Keratinocyte (primary cell): ENCODE measurements at regions not wholly inside any gene's neighbourhood (a gene's known extent, or its start where the extent isn't known, plus 50 kb on each side); places are given as distances from the start of the nearest gene placed in this dataset.

Experiments used
- DNase-seq: peaks from one replicate; pipeline ENCODE4 v3.0.0-alpha.2; 2011; ENCODE audit warnings: low read depth, missing footprints, low spot score
- FAIRE-seq: peaks from 2 replicates; lab custom pipeline; 2011; peaks lifted over from hg19 to GRCh38; lab: Jason Lieb, UNC
- H2AFZ ChIP-seq: 2 replicates; pipeline ENCODE4 v1.6.0; 2012; ENCODE audit warnings: low read length, control low read depth, inconsistent platforms; ENCODE audit not compliant: control insufficient read depth
- H3K27ac ChIP-seq: 2 replicates; pipeline ENCODE4 v1.5.1; 2011; ENCODE audit warnings: low read length; ENCODE audit not compliant: control insufficient read depth, insufficient read depth
- H3K27me3 ChIP-seq: 3 replicates; pipeline ENCODE4 v1.6.0; 2011; ENCODE audit warnings: low read length; ENCODE audit not compliant: control insufficient read depth, insufficient read depth; ENCODE audit errors: extremely low read depth
- H3K36me3 ChIP-seq, 2 experiments: 2 replicates in 1 of 2; 3 replicates in 1 of 2; pipeline ENCODE4 v1.5.1; 2011; ENCODE audit warnings: low read length in 2 of 2, mild to moderate bottlenecking in 1 of 2; ENCODE audit not compliant: control insufficient read depth in 2 of 2, insufficient read depth in 2 of 2; ENCODE audit errors: extremely low read depth in 1 of 2
- H3K4me1 ChIP-seq: 3 replicates; pipeline ENCODE4 v1.5.1; 2011; ENCODE audit warnings: low read length; ENCODE audit not compliant: control insufficient read depth, insufficient read depth; ENCODE audit errors: extremely low read depth
- H3K4me2 ChIP-seq: 3 replicates; pipeline ENCODE4 v1.6.0; 2011; ENCODE audit warnings: low read depth, low read length; ENCODE audit not compliant: control insufficient read depth, insufficient read depth; ENCODE audit errors: extremely low read depth
- H3K4me3 ChIP-seq, 3 experiments: fragments of 200-600 bp in 1 of 3; sonication (generic) in 1 of 3; 2 replicates in 2 of 3; 3 replicates in 1 of 3; pipeline ENCODE4 v1.5.1; 2011 to 2016; ENCODE audit warnings: low read length in 3 of 3, mild to moderate bottlenecking in 3 of 3, control low read depth in 2 of 3, inconsistent platforms in 1 of 3, low read depth in 1 of 3, mixed read lengths in 1 of 3, mixed run types in 1 of 3, moderate library complexity in 1 of 3; ENCODE audit not compliant: control insufficient read depth in 2 of 3, insufficient read depth in 2 of 3; ENCODE audit errors: extremely low read depth in 1 of 3
- H3K79me2 ChIP-seq: 2 replicates; pipeline ENCODE4 v1.6.0; 2012; ENCODE audit warnings: low read length; ENCODE audit not compliant: control insufficient read depth, insufficient read depth
- H3K9ac ChIP-seq: 3 replicates; pipeline ENCODE4 v1.6.0; 2011; ENCODE audit warnings: low read length; ENCODE audit not compliant: control insufficient read depth, insufficient read depth; ENCODE audit errors: extremely low read depth
- H3K9me1 ChIP-seq: 3 replicates; pipeline ENCODE4 v1.6.0; 2011; ENCODE audit warnings: low read length; ENCODE audit not compliant: control insufficient read depth, insufficient read depth; ENCODE audit errors: extremely low read depth
- H3K9me3 ChIP-seq: 2 replicates; pipeline ENCODE4 v1.5.1; 2012; ENCODE audit warnings: low read depth, low read length; ENCODE audit not compliant: control insufficient read depth
- H4K20me1 ChIP-seq: 3 replicates; pipeline ENCODE4 v1.6.0; 2011; ENCODE audit warnings: low read length; ENCODE audit not compliant: control insufficient read depth, insufficient read depth; ENCODE audit errors: extremely low read depth
- CTCF ChIP-seq, 3 experiments: IDR thresholded peaks in 1 of 3; conservative IDR thresholded peaks in 1 of 3; optimal IDR thresholded peaks in 1 of 3; 2 replicates in 2 of 3; 3 replicates in 1 of 3; pipeline versions ENCODE3 to v1.5.1; 2011; ENCODE audit warnings: low read length in 3 of 3, mild to moderate bottlenecking in 3 of 3, moderate library complexity in 2 of 3, control low read depth in 1 of 3, inconsistent platforms in 1 of 3; ENCODE audit not compliant: insufficient read depth in 2 of 3; ENCODE audit errors: extremely low read depth in 1 of 3
- EZH2 ChIP-seq: IDR thresholded peaks from one replicate; pipeline ENCODE4 v1.6.1; 2012; ENCODE audit warnings: inconsistent platforms, mild to moderate bottlenecking, low read length, moderate library complexity
- dilution Hi-C: fragments of 300-500 bp; cut with MboI; formaldehyde crosslinking; loops from one replicate; pipeline ENCODE4 v1.7.0; 2020; ENCODE audit warnings: low sequenced_read_pairs; ENCODE audit not compliant: extremely low pct_ligation_motif_present

DNA sequence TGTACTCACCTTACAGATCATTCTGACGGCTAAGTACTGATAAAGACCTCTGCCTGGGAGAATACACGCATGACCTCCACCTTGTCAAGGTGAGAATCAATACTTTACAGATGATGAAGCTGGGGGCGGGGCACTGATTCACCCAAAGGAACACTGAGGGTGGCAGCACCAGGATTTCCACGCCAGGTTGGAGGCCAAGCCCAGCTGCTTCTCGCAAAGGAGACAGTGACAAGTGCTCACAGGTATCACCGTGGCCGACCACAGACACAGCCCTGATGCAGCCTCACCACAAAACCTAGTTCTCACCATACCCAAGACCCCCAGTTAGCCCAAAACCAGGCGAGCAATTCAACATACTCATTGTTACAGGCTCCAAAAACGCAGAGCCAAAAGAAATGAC is 434.2 kb downstream of the SOX9 start:
- TF ChIP-seq EZH2 (no peak), CTCF (optimal IDR thresholded peaks at IDR 0.05 in 1 of 3, IDR thresholded peaks at IDR 0.05 in 1 of 3, conservative IDR thresholded peaks at IDR 0.05 in 1 of 3; ENCODE audit: extremely low read depth in 1 of 3, insufficient read depth in 2 of 3, low read length in 3 of 3) (no peak)
- Histone ChIP-seq H3K9me3 (no peaks in the 10 kb centered on the region), H3K4me1 (peaks cover 15% of the 10 kb centered on the region), H3K79me2 (peaks cover 89% of the 10 kb centered on the region), H3K4me2 (no peak overlapping the region), H3K9ac (no peak overlapping the region), H3K27me3 (no peaks in the 10 kb centered on the region), H3K27ac (no peak overlapping the region), H3K36me3 (no peaks in the 10 kb centered on the region), H2AFZ (no peak overlapping the region), H3K9me1 (no peaks in the 10 kb centered on the region), H3K4me3 (no peak overlapping the region), H4K20me1 (peaks cover 19% of the 10 kb centered on the region)
- dilution Hi-C loops = no loop called here
- DNase-seq (no peak), FAIRE-seq (no peak)

GRCh38 chr17:72556944-72557826 is 436.4 kb downstream of the SOX9 start:
- FAIRE-seq = peak; percentile 71
- Histone ChIP-seq H3K27ac (no peak overlapping the region), H3K4me2 (peak overlapping the region; percentile 19)

More at GRCh38 chr17:72556944-72557826, 436.4 kb downstream of the SOX9 start:
- Histone ChIP-seq H3K4me1 (peaks cover 17% of the 10 kb centered on the region), H4K20me1 (peaks cover 29% of the 10 kb centered on the region), H3K4me3 (no peak overlapping the region), H3K9me1 (no peaks in the 10 kb centered on the region), H3K9ac (no peak overlapping the region), H3K27me3 (no peaks in the 10 kb centered on the region), H2AFZ (no peak overlapping the region), H3K36me3 (no peaks in the 10 kb centered on the region), H3K9me3 (no peaks in the 10 kb centered on the region), H3K79me2 (peaks cover 95% of the 10 kb centered on the region)
- DNase-seq = no peak
- TF ChIP-seq CTCF (optimal IDR thresholded peaks at IDR 0.05 in 1 of 3, IDR thresholded peaks at IDR 0.05 in 1 of 3, conservative IDR thresholded peaks at IDR 0.05 in 1 of 3; ENCODE audit: extremely low read depth in 1 of 3, insufficient read depth in 2 of 3, low read length in 3 of 3) (peak; percentile 82 to 92 (median 86)), EZH2 (no peak)
- dilution Hi-C loops = no loop called here
